ENCODE measurements at regions not wholly inside any gene's neighbourhood (a gene's known extent, or its start where the extent isn't known, plus 50 kb on each side); places are given as distances from the start of the nearest gene placed in this dataset.

DNA sequence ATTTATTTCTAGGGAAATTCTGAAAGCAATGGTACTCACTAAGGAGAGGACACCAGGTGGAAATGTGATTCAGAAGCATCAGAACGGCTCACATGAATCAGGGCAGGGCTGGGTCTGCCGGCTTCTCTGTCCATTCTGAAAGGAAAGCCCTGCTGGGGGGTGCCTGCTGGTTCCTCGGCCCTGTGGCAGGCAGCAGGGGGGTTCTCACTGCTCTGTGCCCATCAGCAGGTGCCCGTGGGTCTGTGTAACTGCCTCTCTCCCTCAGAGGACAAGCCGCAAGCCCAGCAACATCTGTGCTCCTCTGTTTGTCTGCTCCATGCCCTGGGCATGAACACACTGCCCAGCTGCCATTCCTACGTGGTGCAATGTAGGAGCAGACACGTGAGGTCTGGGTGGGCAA lies 74.9 kb upstream of the ZNF423 start:
- TF ChIP-seq ELF4 (IDR thresholded peaks at IDR 0.05) (no peak), NFRKB (IDR thresholded peaks at IDR 0.05) (no peak)

Measured in HEK293T (cell line).